ENCODE measurements at regions not wholly inside any gene's neighbourhood (a gene's known extent, or its start where the extent isn't known, plus 50 kb on each side); places are given as distances from the start of the nearest gene placed in this dataset.

DNA sequence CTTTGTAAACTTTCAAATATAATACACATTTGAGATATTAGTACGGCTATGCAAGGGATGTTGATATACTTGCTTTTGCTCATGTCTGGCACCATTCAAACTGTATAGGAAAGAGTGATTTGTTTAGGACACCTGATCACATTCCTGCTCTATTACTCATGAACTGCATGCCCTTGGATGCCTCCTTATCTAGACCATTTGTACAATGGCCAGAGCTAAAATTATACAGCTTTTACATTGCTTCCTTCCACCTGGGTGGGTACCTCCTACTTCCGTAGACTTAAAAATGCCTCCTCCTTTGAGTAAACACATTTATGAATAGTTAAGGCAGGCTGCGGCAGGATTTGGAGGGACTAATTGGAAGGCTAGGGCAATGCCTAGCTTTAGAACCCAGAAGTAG is 85.4 kb upstream of the PBX1 start:
- no peak overlapping the region for H3K4me3 ChIP-seq (replicated peaks in 1 of 2; ENCODE audit: low read depth in 1 of 2, low read length in 2 of 2)
- ChIA-PET POLR2A (no interaction called here), RAD21 (ENCODE audit: low non-redundant PET in 1 of 2, low total read pairs in 2 of 2, uncharacterized antibody in 2 of 2, unreplicated experiment in 2 of 2) (no interaction called here), CTCF (no interaction called here)
- DNase-seq (ENCODE audit: low read depth, low spot score) (no peak), ATAC-seq (no peak)
- no peak overlapping the region for H2AFZ ChIP-seq (ENCODE audit: low read depth, low read length, poor library complexity, severe bottlenecking)
- H3K27ac ChIP-seq (ENCODE audit: low read depth, low read length), result no peak overlapping the region
- H3K4me2 ChIP-seq (ENCODE audit: low read length), result no peak overlapping the region
- H3K9me3 ChIP-seq (ENCODE audit: control insufficient read depth in 1 of 2, insufficient read depth in 1 of 2, low read depth in 1 of 2, low read length in 2 of 2), result no peaks in the 10 kb centered on the region
- TF ChIP-seq TCF7L2 (IDR thresholded peaks at IDR 0.05; ENCODE audit: borderline replicate concordance, extremely low read depth, insufficient read depth, insufficient read length), result peak; percentile 27
- TF ChIP-seq, protein P1, sequence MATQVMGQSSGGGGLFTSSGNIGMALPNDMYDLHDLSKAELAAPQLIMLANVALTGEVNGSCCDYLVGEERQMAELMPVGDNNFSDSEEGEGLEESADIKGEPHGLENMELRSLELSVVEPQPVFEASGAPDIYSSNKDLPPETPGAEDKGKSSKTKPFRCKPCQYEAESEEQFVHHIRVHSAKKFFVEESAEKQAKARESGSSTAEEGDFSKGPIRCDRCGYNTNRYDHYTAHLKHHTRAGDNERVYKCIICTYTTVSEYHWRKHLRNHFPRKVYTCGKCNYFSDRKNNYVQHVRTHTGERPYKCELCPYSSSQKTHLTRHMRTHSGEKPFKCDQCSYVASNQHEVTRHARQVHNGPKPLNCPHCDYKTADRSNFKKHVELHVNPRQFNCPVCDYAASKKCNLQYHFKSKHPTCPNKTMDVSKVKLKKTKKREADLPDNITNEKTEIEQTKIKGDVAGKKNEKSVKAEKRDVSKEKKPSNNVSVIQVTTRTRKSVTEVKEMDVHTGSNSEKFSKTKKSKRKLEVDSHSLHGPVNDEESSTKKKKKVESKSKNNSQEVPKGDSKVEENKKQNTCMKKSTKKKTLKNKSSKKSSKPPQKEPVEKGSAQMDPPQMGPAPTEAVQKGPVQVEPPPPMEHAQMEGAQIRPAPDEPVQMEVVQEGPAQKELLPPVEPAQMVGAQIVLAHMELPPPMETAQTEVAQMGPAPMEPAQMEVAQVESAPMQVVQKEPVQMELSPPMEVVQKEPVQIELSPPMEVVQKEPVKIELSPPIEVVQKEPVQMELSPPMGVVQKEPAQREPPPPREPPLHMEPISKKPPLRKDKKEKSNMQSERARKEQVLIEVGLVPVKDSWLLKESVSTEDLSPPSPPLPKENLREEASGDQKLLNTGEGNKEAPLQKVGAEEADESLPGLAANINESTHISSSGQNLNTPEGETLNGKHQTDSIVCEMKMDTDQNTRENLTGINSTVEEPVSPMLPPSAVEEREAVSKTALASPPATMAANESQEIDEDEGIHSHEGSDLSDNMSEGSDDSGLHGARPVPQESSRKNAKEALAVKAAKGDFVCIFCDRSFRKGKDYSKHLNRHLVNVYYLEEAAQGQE (IDR thresholded peaks at IDR 0.05; ENCODE audit: low read depth), result no peak
- H3K9ac ChIP-seq (ENCODE audit: low read length), result no peak overlapping the region
- H3K36me3 ChIP-seq (ENCODE audit: control insufficient read depth in 1 of 2, insufficient read depth in 2 of 2, low read length in 2 of 2), result no peaks in the 10 kb centered on the region
- H4K20me1 ChIP-seq (ENCODE audit: insufficient read depth), result no peaks in the 10 kb centered on the region
- no peaks in the 10 kb centered on the region for H3K4me1 ChIP-seq (ENCODE audit: control insufficient read depth in 1 of 2, insufficient read depth in 2 of 2, low read length in 2 of 2)
- no peaks in the 10 kb centered on the region for H3K27me3 ChIP-seq (ENCODE audit: insufficient read depth, low read length)
- H3K79me2 ChIP-seq (ENCODE audit: insufficient read depth, low read length), result no peaks in the 10 kb centered on the region
- no TSS peak for BruUV-seq (replicated peaks)
- H3K9me2 ChIP-seq (ENCODE audit: insufficient read depth), result no peaks in the 10 kb centered on the region
- intact Hi-C loops (cut with micrococcal nuclease), result no loop called here

- H3K4me2 ChIP-seq (ENCODE audit: low read length), result no peak overlapping the region
- no TSS peak for BruUV-seq (replicated peaks)
- H3K9ac ChIP-seq (ENCODE audit: low read length), result no peak overlapping the region
- ChIA-PET CTCF (no interaction called here), POLR2A (no interaction called here), RAD21 (ENCODE audit: low non-redundant PET in 1 of 2, low total read pairs in 2 of 2, uncharacterized antibody in 2 of 2, unreplicated experiment in 2 of 2) (no interaction called here)
- no peaks in the 10 kb centered on the region for H3K9me2 ChIP-seq (ENCODE audit: insufficient read depth)
- no peaks in the 10 kb centered on the region for H3K4me1 ChIP-seq (ENCODE audit: control insufficient read depth in 1 of 2, insufficient read depth in 2 of 2, low read length in 2 of 2)
- ATAC-seq, result no peak
- no peaks in the 10 kb centered on the region for H4K20me1 ChIP-seq (ENCODE audit: insufficient read depth)
- no peak overlapping the region for H3K27ac ChIP-seq (ENCODE audit: low read depth, low read length)
- intact Hi-C loops (cut with micrococcal nuclease), result no loop called here
- no peaks in the 10 kb centered on the region for H3K36me3 ChIP-seq (ENCODE audit: control insufficient read depth in 1 of 2, insufficient read depth in 2 of 2, low read length in 2 of 2)
- H3K4me3 ChIP-seq (replicated peaks in 1 of 2; ENCODE audit: low read depth in 1 of 2, low read length in 2 of 2), result no peak overlapping the region
- H3K79me2 ChIP-seq (ENCODE audit: insufficient read depth, low read length), result no peaks in the 10 kb centered on the region
- no peak for TF ChIP-seq SP1 (IDR thresholded peaks at IDR 0.05; ENCODE audit: low read depth)
- no peak for DNase-seq (ENCODE audit: low read depth, low spot score)
- H3K9me3 ChIP-seq (ENCODE audit: control insufficient read depth in 1 of 2, insufficient read depth in 1 of 2, low read depth in 1 of 2, low read length in 2 of 2), result no peaks in the 10 kb centered on the region
- H3K27me3 ChIP-seq (ENCODE audit: insufficient read depth, low read length), result no peaks in the 10 kb centered on the region
- no peak overlapping the region for H2AFZ ChIP-seq (ENCODE audit: low read depth, low read length, poor library complexity, severe bottlenecking)
Observed at GRCh38 chr1:164475834-164476233, 83.2 kb upstream of the PBX1 start.

All from HCT116 (cell line).